ENCODE measurements at regions not wholly inside any gene's neighbourhood (a gene's known extent, or its start where the extent isn't known, plus 50 kb on each side); places are given as distances from the start of the nearest gene placed in this dataset.

DNA sequence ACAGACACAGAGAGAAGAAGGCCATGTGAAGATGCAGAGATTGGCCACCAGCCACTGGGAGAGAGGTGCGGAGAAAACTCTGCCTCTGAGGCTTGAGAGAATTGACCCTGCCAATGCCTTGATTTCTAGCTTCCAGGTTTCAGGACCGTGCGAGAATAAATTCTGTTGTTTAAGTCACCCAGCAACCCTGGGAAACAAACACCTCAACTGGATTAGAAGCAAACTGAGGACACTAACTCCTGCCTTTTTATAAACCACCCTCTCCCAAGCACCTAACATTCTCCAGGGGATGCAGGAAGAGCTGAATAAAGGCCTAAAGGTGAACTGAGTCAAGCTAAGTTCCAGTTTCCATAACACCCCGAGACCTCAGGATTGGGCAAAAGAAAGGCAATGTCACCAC, 136.1 kb downstream of the ANKRD60 start:
- ChIA-PET POLR2A (no interaction called here), CTCF (interaction anchor here (0.7 to 2.5 kb wide), 4 partner anchors 20 to 470 kb away, joined by 3 to 13 read pairs (median 5); no protein-coding TSS in a partner anchor)
- no TSS peak for BruUV-seq (replicated peaks)
- no peaks in the 10 kb centered on the region for H3K4me1 ChIP-seq (ENCODE audit: control insufficient read depth, extremely low read depth, insufficient read depth, low read length)
- dilution Hi-C loops (cut with MboI; ENCODE audit: extremely low pct_ligation_motif_present, low sequenced_read_pairs): loop anchor here (25.0 kb wide), 1 partner anchor 455 kb away; no protein-coding TSS in a partner anchor
- H3K4me3 ChIP-seq (replicated peaks in 1 of 3; ENCODE audit: insufficient read depth in 1 of 3, low read depth in 1 of 3, low read length in 3 of 3): no peak overlapping the region
- intact Hi-C loops (cut with micrococcal nuclease): no loop called here
- H3K27ac ChIP-seq (ENCODE audit: insufficient read depth, low read depth, low read length): no peak overlapping the region
- no peaks in the 10 kb centered on the region for H3K9me1 ChIP-seq (replicated peaks; ENCODE audit: control insufficient read depth, extremely low read depth, insufficient read depth, low read length)
- H4K20me1 ChIP-seq (replicated peaks; ENCODE audit: control insufficient read depth, extremely low read depth, insufficient read depth, low read length): no peaks in the 10 kb centered on the region
- no peaks in the 10 kb centered on the region for H3K9me3 ChIP-seq (replicated peaks; ENCODE audit: control insufficient read depth, insufficient read depth, low read length)
- H3K36me3 ChIP-seq (ENCODE audit: control insufficient read depth in 2 of 2, extremely low read depth in 1 of 2, insufficient read depth in 2 of 2, low read length in 2 of 2): no peaks in the 10 kb centered on the region
- no peak overlapping the region for H3K4me2 ChIP-seq (ENCODE audit: insufficient read depth, low read length)
- peaks cover 0 to 5% of the 10 kb centered on the region in 2 experiments for H3K27me3 ChIP-seq (ENCODE audit: control insufficient read depth in 2 of 2, insufficient read depth in 2 of 2, low read length in 2 of 2)
- no peak overlapping the region for H2AFZ ChIP-seq (ENCODE audit: low read depth, low read length)
- DNase-seq (ENCODE audit: low read depth, low spot score) (no peak), FAIRE-seq (no peak)
- H3K9ac ChIP-seq (replicated peaks; ENCODE audit: extremely low read depth, insufficient read depth, low read length): no peak overlapping the region
- no peak for TF ChIP-seq FOS (IDR thresholded peaks at IDR 0.05; ENCODE audit: borderline replicate concordance, insufficient read depth, low read length)
- H3K79me2 ChIP-seq (ENCODE audit: control insufficient read depth, insufficient read depth, low read length): no peaks in the 10 kb centered on the region

DNA sequence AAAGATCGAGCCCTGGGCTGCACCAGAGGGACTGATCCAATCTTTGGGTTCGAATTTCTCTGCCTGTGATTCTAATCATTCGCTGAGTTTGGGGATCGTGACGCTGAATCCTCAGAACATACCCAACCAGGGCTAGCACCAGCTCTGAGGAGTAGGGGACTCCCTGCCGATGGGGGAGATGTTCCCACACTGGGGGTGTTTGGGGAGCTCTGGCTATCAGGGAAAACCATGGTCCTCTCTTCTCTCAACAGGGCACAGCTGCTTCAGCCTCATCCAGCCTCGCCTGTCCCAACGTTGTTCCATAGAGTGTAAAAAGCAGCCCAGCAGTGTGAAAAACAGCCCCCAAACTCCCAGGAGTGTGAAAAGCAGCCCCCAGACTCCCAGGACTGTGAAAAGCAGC, 136.6 kb downstream of the ANKRD60 start:
- BruUV-seq (replicated peaks): no TSS peak
- no peak for DNase-seq (ENCODE audit: low read depth, low spot score)
- no peak overlapping the region for H3K9ac ChIP-seq (replicated peaks; ENCODE audit: extremely low read depth, insufficient read depth, low read length)
- dilution Hi-C loops (cut with MboI; ENCODE audit: extremely low pct_ligation_motif_present, low sequenced_read_pairs): loop anchor here (25.0 kb wide), 1 partner anchor 455 kb away; no protein-coding TSS in a partner anchor
- no peak for TF ChIP-seq POLR2A (IDR thresholded peaks at IDR 0.05; ENCODE audit: low read depth, low read length)
- no peak for TF ChIP-seq FOS (IDR thresholded peaks at IDR 0.05; ENCODE audit: borderline replicate concordance, insufficient read depth, low read length)
- no peak for TF ChIP-seq POLR2AphosphoS5 (IDR thresholded peaks at IDR 0.05; ENCODE audit: insufficient read depth, low read depth, low read length)
- no peak for TF ChIP-seq MYC (IDR thresholded peaks at IDR 0.05; ENCODE audit: low read depth, low read length)
- TF ChIP-seq JUN (IDR thresholded peaks at IDR 0.05; ENCODE audit: borderline replicate concordance, insufficient read depth, insufficient read length, low read depth): no peak
- no peak for TF ChIP-seq GATA2 (IDR thresholded peaks at IDR 0.05; ENCODE audit: insufficient read depth, insufficient read length, low read depth, low read length)
- no peak for TF ChIP-seq EZH2 (IDR thresholded peaks at IDR 0.05; ENCODE audit: borderline replicate concordance, low read depth, low read length, severe bottlenecking)
- TF ChIP-seq, protein P1, sequence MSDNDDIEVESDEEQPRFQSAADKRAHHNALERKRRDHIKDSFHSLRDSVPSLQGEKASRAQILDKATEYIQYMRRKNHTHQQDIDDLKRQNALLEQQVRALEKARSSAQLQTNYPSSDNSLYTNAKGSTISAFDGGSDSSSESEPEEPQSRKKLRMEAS (IDR thresholded peaks at IDR 0.05; ENCODE audit: insufficient read depth, insufficient read length): no peak
- TF ChIP-seq, protein P2, sequence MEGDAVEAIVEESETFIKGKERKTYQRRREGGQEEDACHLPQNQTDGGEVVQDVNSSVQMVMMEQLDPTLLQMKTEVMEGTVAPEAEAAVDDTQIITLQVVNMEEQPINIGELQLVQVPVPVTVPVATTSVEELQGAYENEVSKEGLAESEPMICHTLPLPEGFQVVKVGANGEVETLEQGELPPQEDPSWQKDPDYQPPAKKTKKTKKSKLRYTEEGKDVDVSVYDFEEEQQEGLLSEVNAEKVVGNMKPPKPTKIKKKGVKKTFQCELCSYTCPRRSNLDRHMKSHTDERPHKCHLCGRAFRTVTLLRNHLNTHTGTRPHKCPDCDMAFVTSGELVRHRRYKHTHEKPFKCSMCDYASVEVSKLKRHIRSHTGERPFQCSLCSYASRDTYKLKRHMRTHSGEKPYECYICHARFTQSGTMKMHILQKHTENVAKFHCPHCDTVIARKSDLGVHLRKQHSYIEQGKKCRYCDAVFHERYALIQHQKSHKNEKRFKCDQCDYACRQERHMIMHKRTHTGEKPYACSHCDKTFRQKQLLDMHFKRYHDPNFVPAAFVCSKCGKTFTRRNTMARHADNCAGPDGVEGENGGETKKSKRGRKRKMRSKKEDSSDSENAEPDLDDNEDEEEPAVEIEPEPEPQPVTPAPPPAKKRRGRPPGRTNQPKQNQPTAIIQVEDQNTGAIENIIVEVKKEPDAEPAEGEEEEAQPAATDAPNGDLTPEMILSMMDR (IDR thresholded peaks at IDR 0.05; ENCODE audit: extremely low read depth in 1 of 2, insufficient read depth in 1 of 2, low read depth in 1 of 2, low read length in 2 of 2): no peak
- H3K36me3 ChIP-seq (ENCODE audit: control insufficient read depth in 2 of 2, extremely low read depth in 1 of 2, insufficient read depth in 2 of 2, low read length in 2 of 2): no peaks in the 10 kb centered on the region
- no peak for FAIRE-seq
- no peaks in the 10 kb centered on the region for H3K79me2 ChIP-seq (ENCODE audit: control insufficient read depth, insufficient read depth, low read length)
- ChIA-PET CTCF (interaction anchor here (0.9 to 2.5 kb wide), 4 partner anchors 20 to 469 kb away, joined by 3 to 13 read pairs (median 4); no protein-coding TSS in a partner anchor), POLR2A (no interaction called here)
- no peaks in the 10 kb centered on the region for H3K4me1 ChIP-seq (ENCODE audit: control insufficient read depth, extremely low read depth, insufficient read depth, low read length)
- no peaks in the 10 kb centered on the region for H3K9me1 ChIP-seq (replicated peaks; ENCODE audit: control insufficient read depth, extremely low read depth, insufficient read depth, low read length)
- no peak overlapping the region for H2AFZ ChIP-seq (ENCODE audit: low read depth, low read length)
- no peaks in the 10 kb centered on the region for H3K9me3 ChIP-seq (replicated peaks; ENCODE audit: control insufficient read depth, insufficient read depth, low read length)
- no peak overlapping the region for H3K4me3 ChIP-seq (replicated peaks in 1 of 3; ENCODE audit: insufficient read depth in 1 of 3, low read depth in 1 of 3, low read length in 3 of 3)
- H3K27me3 ChIP-seq (ENCODE audit: control insufficient read depth in 2 of 2, insufficient read depth in 2 of 2, low read length in 2 of 2): peaks cover 0 to 5% of the 10 kb centered on the region in 2 experiments
- no peak overlapping the region for H3K4me2 ChIP-seq (ENCODE audit: insufficient read depth, low read length)
- H4K20me1 ChIP-seq (replicated peaks; ENCODE audit: control insufficient read depth, extremely low read depth, insufficient read depth, low read length): no peaks in the 10 kb centered on the region
- intact Hi-C loops (cut with micrococcal nuclease): no loop called here
- no peak overlapping the region for H3K27ac ChIP-seq (ENCODE audit: insufficient read depth, low read depth, low read length)
